ENCODE measurements at regions not wholly inside any gene's neighbourhood (a gene's known extent, or its start where the extent isn't known, plus 50 kb on each side); places are given as distances from the start of the nearest gene placed in this dataset.

DNA sequence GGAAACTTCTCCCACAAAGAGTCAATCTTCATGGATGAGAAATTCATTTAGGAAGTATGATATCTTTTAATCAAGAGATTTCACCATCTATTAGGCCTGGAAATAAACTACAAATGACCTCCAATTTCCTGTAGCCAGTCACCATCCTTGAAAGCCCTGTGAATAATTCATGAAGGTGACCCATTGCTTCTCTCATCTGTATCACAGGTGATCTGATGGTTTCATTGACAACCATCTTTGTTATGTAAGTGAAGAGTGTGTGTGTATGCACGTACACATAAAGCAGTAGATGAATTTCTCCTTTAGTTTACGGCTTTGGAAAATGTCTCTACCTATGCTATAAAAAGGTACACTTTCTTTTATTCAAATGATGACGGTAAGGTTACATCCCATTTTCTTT lies 644.1 kb upstream of the KLF4 start:
- H3K9me3 ChIP-seq (ENCODE audit: control insufficient read depth, insufficient read depth, low read length) = no peaks in the 10 kb centered on the region
- no peak overlapping the region for H3K4me3 ChIP-seq (ENCODE audit: low read depth, low read length)

GRCh38 chr9:108133101-108133500 lies 643.5 kb upstream of the KLF4 start:
- no peaks in the 10 kb centered on the region for H3K36me3 ChIP-seq (ENCODE audit: control insufficient read depth, insufficient read depth, low read length)

More for the DNA sequence above, 644.1 kb upstream of the KLF4 start:
- no peak overlapping the region for H3K9ac ChIP-seq (ENCODE audit: low read depth, low read length)
- no peaks in the 10 kb centered on the region for H3K36me3 ChIP-seq (ENCODE audit: control insufficient read depth, insufficient read depth, low read length)
- peaks cover 25% of the 10 kb centered on the region for H3K4me1 ChIP-seq (ENCODE audit: control insufficient read depth, insufficient read depth, low read length)
- H3K27me3 ChIP-seq (ENCODE audit: control insufficient read depth, insufficient read depth, low read length) = no peaks in the 10 kb centered on the region
- H3K27ac ChIP-seq (ENCODE audit: low read depth, low read length) = no peak overlapping the region

GRCh38 chr9:108130905-108131304 lies 641.3 kb upstream of the KLF4 start:
- Histone ChIP-seq H3K36me3 (ENCODE audit: control insufficient read depth, insufficient read depth, low read length) (no peaks in the 10 kb centered on the region), H3K27me3 (ENCODE audit: control insufficient read depth, insufficient read depth, low read length) (no peaks in the 10 kb centered on the region), H3K9me3 (ENCODE audit: control insufficient read depth, insufficient read depth, low read length) (no peaks in the 10 kb centered on the region), H3K4me1 (ENCODE audit: control insufficient read depth, insufficient read depth, low read length) (peaks cover 16% of the 10 kb centered on the region), H3K4me3 (ENCODE audit: low read depth, low read length) (no peak overlapping the region), H3K9ac (ENCODE audit: low read depth, low read length) (no peak overlapping the region), H3K27ac (ENCODE audit: low read depth, low read length) (no peak overlapping the region)

More at GRCh38 chr9:108133101-108133500, 643.5 kb upstream of the KLF4 start:
- H3K4me1 ChIP-seq (ENCODE audit: control insufficient read depth, insufficient read depth, low read length) = peaks cover 23% of the 10 kb centered on the region
- H3K9ac ChIP-seq (ENCODE audit: low read depth, low read length) = no peak overlapping the region
- H3K9me3 ChIP-seq (ENCODE audit: control insufficient read depth, insufficient read depth, low read length) = no peaks in the 10 kb centered on the region
- H3K27me3 ChIP-seq (ENCODE audit: control insufficient read depth, insufficient read depth, low read length) = no peaks in the 10 kb centered on the region
- H3K4me3 ChIP-seq (ENCODE audit: low read depth, low read length) = no peak overlapping the region
- no peak overlapping the region for H3K27ac ChIP-seq (ENCODE audit: low read depth, low read length)

GRCh38 chr9:108125625-108126024 lies 636.1 kb upstream of the KLF4 start:
- no peaks in the 10 kb centered on the region for H3K27me3 ChIP-seq (ENCODE audit: control insufficient read depth, insufficient read depth, low read length)
- H3K9ac ChIP-seq (ENCODE audit: low read depth, low read length) = no peak overlapping the region
- H3K4me1 ChIP-seq (ENCODE audit: control insufficient read depth, insufficient read depth, low read length) = 0 out of 2 replicates have a peak, but pooled peaks cover 6% of the 10 kb centered on the region
- H3K4me3 ChIP-seq (ENCODE audit: low read depth, low read length) = no peak overlapping the region
- no peaks in the 10 kb centered on the region for H3K36me3 ChIP-seq (ENCODE audit: control insufficient read depth, insufficient read depth, low read length)
- no peak overlapping the region for H3K27ac ChIP-seq (ENCODE audit: low read depth, low read length)
- no peaks in the 10 kb centered on the region for H3K9me3 ChIP-seq (ENCODE audit: control insufficient read depth, insufficient read depth, low read length)

DNA sequence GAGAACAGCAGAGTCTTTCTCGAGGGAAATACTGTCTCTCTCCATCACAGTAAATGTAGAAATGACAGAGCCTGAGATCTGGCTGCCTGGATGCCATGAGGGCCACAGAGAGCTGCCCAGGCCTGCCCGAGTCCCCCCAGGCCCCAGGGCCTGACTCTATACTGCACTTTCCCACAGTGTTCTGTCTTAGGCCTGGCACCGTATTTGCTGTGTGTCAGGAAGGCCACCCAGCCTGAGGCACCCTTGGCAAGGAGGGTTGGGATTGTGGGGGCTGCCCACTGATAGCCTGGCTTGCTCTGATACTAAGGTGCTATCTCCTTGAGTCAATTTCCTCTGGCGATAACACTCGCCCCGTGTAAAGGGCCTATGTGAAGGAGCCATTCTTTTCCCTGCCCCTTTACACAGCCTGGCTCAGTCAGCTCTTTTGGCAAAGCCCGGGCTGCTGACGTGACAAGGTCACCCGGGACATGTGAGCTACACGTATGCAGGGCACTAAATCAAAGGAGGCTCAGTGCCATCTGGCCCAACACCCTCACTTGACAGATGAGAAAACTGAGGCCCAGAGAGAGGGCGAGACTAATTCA lies 630.1 kb upstream of the KLF4 start:
- H3K9ac ChIP-seq (ENCODE audit: low read depth, low read length) = no peak overlapping the region
- H3K4me3 ChIP-seq (ENCODE audit: low read depth, low read length) = no peak overlapping the region
- no peak overlapping the region for H3K27ac ChIP-seq (ENCODE audit: low read depth, low read length)
- no peaks in the 10 kb centered on the region for H3K9me3 ChIP-seq (ENCODE audit: control insufficient read depth, insufficient read depth, low read length)
- no peaks in the 10 kb centered on the region for H3K36me3 ChIP-seq (ENCODE audit: control insufficient read depth, insufficient read depth, low read length)
- no peaks in the 10 kb centered on the region for H3K27me3 ChIP-seq (ENCODE audit: control insufficient read depth, insufficient read depth, low read length)
- H3K4me1 ChIP-seq (ENCODE audit: control insufficient read depth, insufficient read depth, low read length) = no peaks in the 10 kb centered on the region

GRCh38 chr9:108117795-108118194 lies 628.2 kb upstream of the KLF4 start:
- no peak overlapping the region for H3K27ac ChIP-seq (ENCODE audit: low read depth, low read length)

DNA sequence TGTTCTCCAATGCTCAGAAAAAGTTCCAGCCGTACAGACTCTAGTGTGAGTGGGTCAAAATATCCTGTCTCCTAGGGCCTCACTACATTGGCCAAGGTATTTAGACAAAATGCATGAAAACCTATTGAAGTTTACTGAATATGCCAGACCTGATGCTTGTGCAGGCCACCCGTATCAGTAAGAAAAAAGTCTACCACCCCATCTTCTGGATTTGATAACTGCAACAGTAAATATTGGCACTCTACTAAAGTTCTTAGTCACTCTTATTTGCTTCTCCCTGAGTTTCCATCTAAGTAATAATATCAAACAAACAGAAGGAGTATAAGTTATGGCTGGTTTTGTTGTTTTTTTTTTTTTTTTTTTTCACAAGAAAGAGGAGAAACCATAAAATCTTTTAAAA lies 627.7 kb upstream of the KLF4 start:
- H3K27me3 ChIP-seq (ENCODE audit: control insufficient read depth, insufficient read depth, low read length) = no peaks in the 10 kb centered on the region
- no peaks in the 10 kb centered on the region for H3K36me3 ChIP-seq (ENCODE audit: control insufficient read depth, insufficient read depth, low read length)
- H3K9me3 ChIP-seq (ENCODE audit: control insufficient read depth, insufficient read depth, low read length) = no peaks in the 10 kb centered on the region
- H3K9ac ChIP-seq (ENCODE audit: low read depth, low read length) = no peak overlapping the region
- no peaks in the 10 kb centered on the region for H3K4me1 ChIP-seq (ENCODE audit: control insufficient read depth, insufficient read depth, low read length)
- no peak overlapping the region for H3K27ac ChIP-seq (ENCODE audit: low read depth, low read length)
- no peak overlapping the region for H3K4me3 ChIP-seq (ENCODE audit: low read depth, low read length)

More at GRCh38 chr9:108117795-108118194, 628.2 kb upstream of the KLF4 start:
- no peaks in the 10 kb centered on the region for H3K4me1 ChIP-seq (ENCODE audit: control insufficient read depth, insufficient read depth, low read length)
- no peak overlapping the region for H3K9ac ChIP-seq (ENCODE audit: low read depth, low read length)
- H3K4me3 ChIP-seq (ENCODE audit: low read depth, low read length) = no peak overlapping the region
- H3K36me3 ChIP-seq (ENCODE audit: control insufficient read depth, insufficient read depth, low read length) = no peaks in the 10 kb centered on the region
- no peaks in the 10 kb centered on the region for H3K9me3 ChIP-seq (ENCODE audit: control insufficient read depth, insufficient read depth, low read length)
- no peaks in the 10 kb centered on the region for H3K27me3 ChIP-seq (ENCODE audit: control insufficient read depth, insufficient read depth, low read length)

- no peak overlapping the region for H3K4me3 ChIP-seq (ENCODE audit: low read depth, low read length)
- H3K27me3 ChIP-seq (ENCODE audit: control insufficient read depth, insufficient read depth, low read length) = no peaks in the 10 kb centered on the region
- no peaks in the 10 kb centered on the region for H3K4me1 ChIP-seq (ENCODE audit: control insufficient read depth, insufficient read depth, low read length)
- H3K9me3 ChIP-seq (ENCODE audit: control insufficient read depth, insufficient read depth, low read length) = no peaks in the 10 kb centered on the region
- H3K27ac ChIP-seq (ENCODE audit: low read depth, low read length) = no peak overlapping the region
- H3K9ac ChIP-seq (ENCODE audit: low read depth, low read length) = no peak overlapping the region
- H3K36me3 ChIP-seq (ENCODE audit: control insufficient read depth, insufficient read depth, low read length) = no peaks in the 10 kb centered on the region
Observed at GRCh38 chr9:108113596-108113995, 624.0 kb upstream of the KLF4 start.

- no peaks in the 10 kb centered on the region for H3K27me3 ChIP-seq (ENCODE audit: control insufficient read depth, insufficient read depth, low read length)
- no peak overlapping the region for H3K9ac ChIP-seq (ENCODE audit: low read depth, low read length)
- no peak overlapping the region for H3K27ac ChIP-seq (ENCODE audit: low read depth, low read length)
- no peaks in the 10 kb centered on the region for H3K36me3 ChIP-seq (ENCODE audit: control insufficient read depth, insufficient read depth, low read length)
- no peaks in the 10 kb centered on the region for H3K4me1 ChIP-seq (ENCODE audit: control insufficient read depth, insufficient read depth, low read length)
- no peaks in the 10 kb centered on the region for H3K9me3 ChIP-seq (ENCODE audit: control insufficient read depth, insufficient read depth, low read length)
- H3K4me3 ChIP-seq (ENCODE audit: low read depth, low read length) = no peak overlapping the region
Observed at GRCh38 chr9:108109927-108110690, 620.5 kb upstream of the KLF4 start.

GRCh38 chr9:108108852-108109448 lies 619.4 kb upstream of the KLF4 start:
- H3K4me3 ChIP-seq (ENCODE audit: low read depth, low read length) = no peak overlapping the region
- no peaks in the 10 kb centered on the region for H3K4me1 ChIP-seq (ENCODE audit: control insufficient read depth, insufficient read depth, low read length)
- no peak overlapping the region for H3K9ac ChIP-seq (ENCODE audit: low read depth, low read length)
- no peaks in the 10 kb centered on the region for H3K9me3 ChIP-seq (ENCODE audit: control insufficient read depth, insufficient read depth, low read length)
- no peaks in the 10 kb centered on the region for H3K27me3 ChIP-seq (ENCODE audit: control insufficient read depth, insufficient read depth, low read length)
- H3K36me3 ChIP-seq (ENCODE audit: control insufficient read depth, insufficient read depth, low read length) = no peaks in the 10 kb centered on the region
- H3K27ac ChIP-seq (ENCODE audit: low read depth, low read length) = no peak overlapping the region

DNA sequence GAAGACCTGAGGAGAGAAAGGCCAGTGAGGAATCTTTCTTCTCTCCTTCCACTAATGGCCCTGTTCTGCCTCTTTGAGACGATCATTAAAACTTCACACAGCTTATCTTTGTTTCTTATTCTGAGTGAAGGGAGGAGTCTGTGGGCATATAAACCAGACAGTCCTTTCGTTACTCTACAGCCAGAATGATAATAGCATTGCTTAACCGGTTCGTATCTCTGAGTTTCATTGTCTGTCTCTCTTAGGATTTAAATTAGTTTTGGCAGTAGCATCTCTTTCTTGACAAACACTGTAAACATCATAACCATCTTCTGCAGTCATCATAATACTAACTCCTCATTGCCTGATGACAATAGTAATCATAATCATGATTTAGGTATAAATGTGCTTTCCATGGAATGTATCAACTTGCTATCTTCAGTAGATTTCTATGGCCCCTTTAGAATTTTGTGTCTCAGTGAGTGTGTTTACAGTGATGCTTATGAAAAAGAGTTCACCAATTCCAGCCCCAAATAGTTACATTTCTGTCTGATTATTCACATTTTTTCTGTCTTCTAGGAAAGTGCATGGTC lies 618.8 kb upstream of the KLF4 start:
- no peaks in the 10 kb centered on the region for H3K9me3 ChIP-seq (ENCODE audit: control insufficient read depth, insufficient read depth, low read length)
- H3K4me1 ChIP-seq (ENCODE audit: control insufficient read depth, insufficient read depth, low read length) = no peaks in the 10 kb centered on the region
- H3K27me3 ChIP-seq (ENCODE audit: control insufficient read depth, insufficient read depth, low read length) = no peaks in the 10 kb centered on the region
- H3K27ac ChIP-seq (ENCODE audit: low read depth, low read length) = no peak overlapping the region
- no peak overlapping the region for H3K9ac ChIP-seq (ENCODE audit: low read depth, low read length)
- no peak overlapping the region for H3K4me3 ChIP-seq (ENCODE audit: low read depth, low read length)
- no peaks in the 10 kb centered on the region for H3K36me3 ChIP-seq (ENCODE audit: control insufficient read depth, insufficient read depth, low read length)

Measured in HUES48 (cell line).